GM18507 (cell line): ENCODE measurements at regions not wholly inside any gene's neighbourhood (a gene's known extent, or its start where the extent isn't known, plus 50 kb on each side); places are given as distances from the start of the nearest gene placed in this dataset.
"Not testable (repeated sequence)": the region's sequence is repeated elsewhere in the genome, so short reads cannot be mapped to it uniquely, and the experiment has no call there.

Source experiments
- DNase-seq: peaks from one replicate; pipeline ENCODE4 v3.0.0; 2011; ENCODE audit warnings: low read depth; ENCODE audit not compliant: insufficient read length; ENCODE audit errors: extremely low spot score
- FAIRE-seq: peaks from 2 replicates; lab custom pipeline; 2011; peaks lifted over from hg19 to GRCh38; lab: Jason Lieb, UNC

GRCh38 chr1:81270051-81270450 lies 530.7 kb upstream of the ADGRL2 start:
- FAIRE-seq = no peak

GRCh38 chr1:81264976-81265375 lies 535.8 kb upstream of the ADGRL2 start:
- DNase-seq (no peak), FAIRE-seq (no peak)

More at GRCh38 chr1:81270051-81270450, 530.7 kb upstream of the ADGRL2 start:
- DNase-seq = no peak

- FAIRE-seq = no peak
- DNase-seq = no peak
Measured at GRCh38 chr1:81259625-81260411, 540.9 kb upstream of the ADGRL2 start.

GRCh38 chr1:81254560-81254959 lies 546.2 kb upstream of the ADGRL2 start:
- DNase-seq (no peak), FAIRE-seq (no peak)

GRCh38 chr1:81254068-81254467 lies 546.7 kb upstream of the ADGRL2 start:
- FAIRE-seq = no peak
- no peak for DNase-seq

- FAIRE-seq (no peak), DNase-seq (no peak)
Measured at GRCh38 chr1:81252471-81253151, 548.1 kb upstream of the ADGRL2 start.

- DNase-seq, FAIRE-seq: not testable (repeated sequence)
Measured at GRCh38 chr1:81250825-81251224, 549.9 kb upstream of the ADGRL2 start.

- not testable (repeated sequence) for FAIRE-seq, DNase-seq
Measured at GRCh38 chr1:81245084-81245715, 555.5 kb upstream of the ADGRL2 start.

GRCh38 chr1:81244612-81245011 lies 556.1 kb upstream of the ADGRL2 start:
- not testable (repeated sequence) for DNase-seq, FAIRE-seq

GRCh38 chr1:81242103-81242502 lies 558.6 kb upstream of the ADGRL2 start:
- no peak for FAIRE-seq

GRCh38 chr1:81238129-81238528 lies 562.6 kb upstream of the ADGRL2 start:
- no peak for FAIRE-seq

More at GRCh38 chr1:81242103-81242502, 558.6 kb upstream of the ADGRL2 start:
- DNase-seq = no peak

GRCh38 chr1:81237473-81238089 lies 563.2 kb upstream of the ADGRL2 start:
- FAIRE-seq (no peak), DNase-seq (no peak)

More at GRCh38 chr1:81238129-81238528, 562.6 kb upstream of the ADGRL2 start:
- DNase-seq = no peak

- FAIRE-seq (no peak), DNase-seq (no peak)
Measured at GRCh38 chr1:81234237-81234636, 566.5 kb upstream of the ADGRL2 start.

- FAIRE-seq (no peak), DNase-seq (no peak)
Measured at GRCh38 chr1:81233591-81233990, 567.1 kb upstream of the ADGRL2 start.

GRCh38 chr1:81232420-81232819 lies 568.3 kb upstream of the ADGRL2 start:
- FAIRE-seq (no peak), DNase-seq (no peak)

GRCh38 chr1:81231729-81232038 lies 569.0 kb upstream of the ADGRL2 start:
- FAIRE-seq = no peak
- DNase-seq = no peak

- FAIRE-seq (no peak), DNase-seq (no peak)
Measured at GRCh38 chr1:81230983-81231728, 569.6 kb upstream of the ADGRL2 start.

GRCh38 chr1:81228926-81229325 lies 571.8 kb upstream of the ADGRL2 start:
- DNase-seq = no peak
- no peak for FAIRE-seq

GRCh38 chr1:81226603-81226928 lies 574.2 kb upstream of the ADGRL2 start:
- FAIRE-seq = no peak
- DNase-seq = no peak
